ENCODE measurements at regions not wholly inside any gene's neighbourhood (a gene's known extent, or its start where the extent isn't known, plus 50 kb on each side); places are given as distances from the start of the nearest gene placed in this dataset.

DNA sequence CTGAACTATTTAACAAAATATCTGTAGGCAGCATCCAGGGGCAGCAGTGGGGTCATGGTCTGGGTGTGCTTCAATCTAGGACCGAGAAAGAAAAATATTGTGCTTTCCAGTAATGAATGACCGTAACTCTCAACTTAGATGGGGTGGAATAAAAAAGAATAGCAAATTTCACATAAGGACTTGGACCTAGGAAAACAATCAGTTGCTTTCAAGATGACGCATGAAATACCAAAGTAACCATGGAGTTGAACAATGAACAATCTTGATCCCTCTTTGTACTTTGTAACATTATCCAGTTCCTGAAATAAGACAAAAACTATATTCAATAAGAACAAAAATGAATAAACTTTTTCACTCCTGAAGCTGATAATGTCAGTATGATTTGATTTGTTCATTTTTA is 167.1 kb downstream of the C7orf25 start:
- no peak overlapping the region for H3K27ac Mint-ChIP-seq

DNA sequence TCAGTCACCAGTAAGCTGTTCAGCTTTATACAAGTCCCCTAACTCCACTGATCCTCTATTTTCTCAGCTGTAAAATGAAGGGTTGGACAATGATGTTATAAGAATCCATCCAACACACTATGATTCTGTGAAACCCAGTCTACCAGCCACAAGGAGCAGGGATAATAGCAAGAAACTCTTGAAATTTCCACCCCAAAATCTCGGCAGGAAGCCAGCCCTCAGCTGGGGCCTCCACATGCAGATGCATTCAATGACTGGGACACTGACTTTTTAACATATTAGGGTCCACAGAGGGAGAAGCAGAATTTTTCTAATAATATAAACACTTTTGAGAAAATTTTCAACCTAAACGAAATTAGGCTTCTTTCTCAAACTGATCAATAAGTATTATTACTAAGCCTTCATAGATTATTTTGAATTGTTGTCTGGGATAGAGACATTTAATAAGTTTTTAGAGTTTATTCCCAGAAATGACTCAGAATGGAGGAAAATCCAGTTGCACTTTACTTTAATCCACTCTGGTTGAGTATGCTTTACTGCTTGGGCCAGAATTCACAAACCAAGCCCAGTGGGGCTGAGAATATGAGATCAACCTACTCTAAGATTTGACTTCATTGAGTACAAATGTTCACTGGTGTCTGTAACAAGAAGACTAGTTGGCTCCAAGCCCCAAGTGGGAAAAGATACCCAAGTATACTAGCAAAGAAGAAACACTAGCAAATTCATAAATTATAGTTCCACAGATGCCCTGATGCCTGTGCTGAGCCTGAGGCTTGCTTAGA is 168.6 kb downstream of the C7orf25 start:
- no peak overlapping the region for H3K27ac Mint-ChIP-seq
- H3K36me3 Mint-ChIP-seq (ENCODE audit: insufficient read depth), result no peaks in the 10 kb centered on the region
- H3K9me3 Mint-ChIP-seq (ENCODE audit: low read depth), result no peaks in the 10 kb centered on the region
- no peak for TF ChIP-seq CTCF (IDR thresholded peaks at IDR 0.05; ENCODE audit: unreplicated experiment)
- H3K27me3 Mint-ChIP-seq, result no peaks in the 10 kb centered on the region
- no peak overlapping the region for H3K4me3 Mint-ChIP-seq (ENCODE audit: low read depth)
- no peak for DNase-seq (ENCODE audit: low spot score, unreplicated experiment)
- H3K4me1 Mint-ChIP-seq (ENCODE audit: low read depth), result no peaks in the 10 kb centered on the region

More for the DNA sequence above, 167.1 kb downstream of the C7orf25 start:
- no peak overlapping the region for H3K4me3 Mint-ChIP-seq (ENCODE audit: low read depth)
- H3K9me3 Mint-ChIP-seq (ENCODE audit: low read depth), result peaks cover 6% of the 10 kb centered on the region
- no peaks in the 10 kb centered on the region for H3K4me1 Mint-ChIP-seq (ENCODE audit: low read depth)
- H3K36me3 Mint-ChIP-seq (ENCODE audit: insufficient read depth), result no peaks in the 10 kb centered on the region
- no peak for DNase-seq (ENCODE audit: low spot score, unreplicated experiment)
- no peak for TF ChIP-seq CTCF (IDR thresholded peaks at IDR 0.05; ENCODE audit: unreplicated experiment)
- H3K27me3 Mint-ChIP-seq, result no peaks in the 10 kb centered on the region

DNA sequence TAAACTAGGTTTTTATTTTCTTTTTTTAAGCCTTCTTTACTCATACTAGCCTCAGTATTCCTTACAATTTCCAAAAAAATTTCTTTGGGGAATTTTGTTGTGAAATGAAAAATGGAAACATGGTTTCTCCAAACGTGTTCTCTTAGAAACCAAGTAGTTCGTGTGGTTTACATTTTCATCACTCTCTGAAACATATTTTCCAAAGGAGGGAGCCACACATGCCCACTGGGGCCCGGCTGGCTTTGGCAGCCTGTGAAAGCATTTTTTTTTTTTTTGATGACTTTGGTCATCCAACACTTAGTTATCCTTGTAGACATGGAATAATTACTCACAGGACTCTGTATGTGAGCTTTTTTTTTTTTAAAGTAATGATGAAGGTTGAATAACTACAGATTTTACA is 169.6 kb downstream of the C7orf25 start:
- no peaks in the 10 kb centered on the region for H3K9me3 Mint-ChIP-seq (ENCODE audit: low read depth)
- no peaks in the 10 kb centered on the region for H3K4me1 Mint-ChIP-seq (ENCODE audit: low read depth)
- no peaks in the 10 kb centered on the region for H3K36me3 Mint-ChIP-seq (ENCODE audit: insufficient read depth)
- TF ChIP-seq CTCF (IDR thresholded peaks at IDR 0.05; ENCODE audit: unreplicated experiment), result no peak
- H3K27ac Mint-ChIP-seq, result no peak overlapping the region
- H3K4me3 Mint-ChIP-seq (ENCODE audit: low read depth), result no peak overlapping the region
- peaks cover 3% of the 10 kb centered on the region for H3K27me3 Mint-ChIP-seq
- DNase-seq (ENCODE audit: low spot score, unreplicated experiment), result no peak

DNA sequence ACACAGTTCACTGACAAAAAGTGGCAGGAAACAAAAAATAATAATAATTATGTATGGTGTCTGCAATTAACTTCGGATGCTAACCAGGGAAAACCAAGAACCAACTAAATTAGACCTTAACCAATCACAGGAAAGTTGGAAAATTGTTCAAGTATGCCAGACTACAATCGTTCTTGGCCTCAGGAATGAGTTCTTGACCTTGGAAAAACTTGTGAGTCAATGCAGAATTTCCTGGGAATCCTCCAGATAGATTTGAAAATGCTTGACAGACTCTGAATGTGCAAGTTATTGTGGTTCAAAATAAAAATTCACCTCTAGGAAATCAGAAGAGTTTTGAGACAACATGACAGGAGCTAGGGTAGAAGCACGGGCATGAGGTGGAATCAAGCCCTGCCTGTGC is 171.5 kb downstream of the C7orf25 start:
- TF ChIP-seq CTCF (IDR thresholded peaks at IDR 0.05; ENCODE audit: unreplicated experiment), result no peak
- Mint-ChIP-seq H3K4me1 (ENCODE audit: low read depth) (no peaks in the 10 kb centered on the region), H3K36me3 (ENCODE audit: insufficient read depth) (no peaks in the 10 kb centered on the region), H3K4me3 (ENCODE audit: low read depth) (no peak overlapping the region), H3K9me3 (ENCODE audit: low read depth) (no peaks in the 10 kb centered on the region), H3K27ac (no peak overlapping the region), H3K27me3 (peaks cover 3% of the 10 kb centered on the region)
- DNase-seq (ENCODE audit: low spot score, unreplicated experiment), result no peak

DNA sequence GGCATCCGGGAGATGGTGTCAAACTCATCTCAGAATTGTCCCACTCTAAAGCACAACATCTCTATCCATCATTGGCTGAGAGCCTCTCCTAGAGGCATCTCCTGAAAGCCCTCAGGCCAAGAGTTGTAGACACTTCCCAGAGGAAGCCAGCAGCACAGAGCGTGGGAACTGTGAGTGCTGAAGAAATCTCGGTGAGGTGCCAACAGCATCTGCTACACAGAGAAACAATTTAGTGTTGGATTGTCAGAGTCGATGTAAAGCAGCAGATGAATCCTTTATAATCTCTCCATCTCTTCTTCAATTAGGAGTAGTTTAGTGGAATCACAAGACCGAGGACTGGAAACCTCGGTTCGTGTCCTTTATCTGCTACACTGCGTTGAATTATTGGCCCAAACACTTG is 172.2 kb downstream of the C7orf25 start:
- Mint-ChIP-seq H3K27me3 (peaks cover 3% of the 10 kb centered on the region), H3K9me3 (ENCODE audit: low read depth) (no peaks in the 10 kb centered on the region), H3K36me3 (ENCODE audit: insufficient read depth) (no peaks in the 10 kb centered on the region), H3K4me3 (ENCODE audit: low read depth) (no peak overlapping the region), H3K27ac (no peak overlapping the region), H3K4me1 (ENCODE audit: low read depth) (no peaks in the 10 kb centered on the region)
- DNase-seq (ENCODE audit: low spot score, unreplicated experiment), result no peak
- TF ChIP-seq CTCF (IDR thresholded peaks at IDR 0.05; ENCODE audit: unreplicated experiment), result no peak
